ENCODE measurements at regions not wholly inside any gene's neighbourhood (a gene's known extent, or its start where the extent isn't known, plus 50 kb on each side); places are given as distances from the start of the nearest gene placed in this dataset.

- H3K36me3 Mint-ChIP-seq (ENCODE audit: low read depth) = no peaks in the 10 kb centered on the region
- no peak for DNase-seq (ENCODE audit: low spot score)
- H3K4me3 Mint-ChIP-seq (ENCODE audit: unreplicated experiment) = no peak overlapping the region
- TF ChIP-seq CTCF (IDR thresholded peaks at IDR 0.05) = no peak
- no peaks in the 10 kb centered on the region for H3K4me1 Mint-ChIP-seq (ENCODE audit: low read depth)
- no peak overlapping the region for H3K27ac Mint-ChIP-seq (ENCODE audit: unreplicated experiment)
- H3K27me3 Mint-ChIP-seq (ENCODE audit: low read depth) = no peaks in the 10 kb centered on the region
- peaks cover 54% of the 10 kb centered on the region for H3K9me3 Mint-ChIP-seq (ENCODE audit: low read depth)
Measured at GRCh38 chr21:24097181-24097580, 1510.1 kb downstream of the MRPL39 start.

- no peak for DNase-seq (ENCODE audit: low spot score)
- H3K27ac Mint-ChIP-seq (ENCODE audit: unreplicated experiment) = no peak overlapping the region
- peaks cover 56% of the 10 kb centered on the region for H3K9me3 Mint-ChIP-seq (ENCODE audit: low read depth)
- H3K27me3 Mint-ChIP-seq (ENCODE audit: low read depth) = no peaks in the 10 kb centered on the region
- H3K4me1 Mint-ChIP-seq (ENCODE audit: low read depth) = no peaks in the 10 kb centered on the region
- no peak for TF ChIP-seq CTCF (IDR thresholded peaks at IDR 0.05)
- H3K36me3 Mint-ChIP-seq (ENCODE audit: low read depth) = no peaks in the 10 kb centered on the region
- no peak overlapping the region for H3K4me3 Mint-ChIP-seq (ENCODE audit: unreplicated experiment)
Measured at GRCh38 chr21:24096651-24097050, 1510.6 kb downstream of the MRPL39 start.

- H3K36me3 Mint-ChIP-seq (ENCODE audit: low read depth) = no peaks in the 10 kb centered on the region
- no peaks in the 10 kb centered on the region for H3K27me3 Mint-ChIP-seq (ENCODE audit: low read depth)
- H3K9me3 Mint-ChIP-seq (ENCODE audit: low read depth) = peaks cover 58% of the 10 kb centered on the region
- H3K4me3 Mint-ChIP-seq (ENCODE audit: unreplicated experiment) = no peak overlapping the region
- no peak for DNase-seq (ENCODE audit: low spot score)
- H3K4me1 Mint-ChIP-seq (ENCODE audit: low read depth) = no peaks in the 10 kb centered on the region
- no peak for TF ChIP-seq CTCF (IDR thresholded peaks at IDR 0.05)
- H3K27ac Mint-ChIP-seq (ENCODE audit: unreplicated experiment) = no peak overlapping the region
Measured at GRCh38 chr21:24093032-24093431, 1514.2 kb downstream of the MRPL39 start.

GRCh38 chr21:24076179-24076578, 1531.1 kb downstream of the MRPL39 start:
- Mint-ChIP-seq H3K4me1 (ENCODE audit: low read depth) (no peaks in the 10 kb centered on the region), H3K27me3 (ENCODE audit: low read depth) (no peaks in the 10 kb centered on the region), H3K4me3 (ENCODE audit: unreplicated experiment) (no peak overlapping the region), H3K27ac (ENCODE audit: unreplicated experiment) (no peak overlapping the region), H3K36me3 (ENCODE audit: low read depth) (no peaks in the 10 kb centered on the region), H3K9me3 (ENCODE audit: low read depth) (peaks cover 62% of the 10 kb centered on the region)
- no peak for DNase-seq (ENCODE audit: low spot score)
- TF ChIP-seq CTCF (IDR thresholded peaks at IDR 0.05) = no peak

GRCh38 chr21:24055696-24056095, 1551.6 kb downstream of the MRPL39 start:
- DNase-seq (ENCODE audit: low spot score) = no peak
- peaks cover 11% of the 10 kb centered on the region for H3K9me3 Mint-ChIP-seq (ENCODE audit: low read depth)
- no peaks in the 10 kb centered on the region for H3K4me1 Mint-ChIP-seq (ENCODE audit: low read depth)
- no peaks in the 10 kb centered on the region for H3K36me3 Mint-ChIP-seq (ENCODE audit: low read depth)
- no peak for TF ChIP-seq CTCF (IDR thresholded peaks at IDR 0.05)
- H3K27me3 Mint-ChIP-seq (ENCODE audit: low read depth) = no peaks in the 10 kb centered on the region
- no peak overlapping the region for H3K27ac Mint-ChIP-seq (ENCODE audit: unreplicated experiment)
- H3K4me3 Mint-ChIP-seq (ENCODE audit: unreplicated experiment) = no peak overlapping the region

Data from chondrocyte (in vitro differentiated cells).